ENCODE measurements at regions not wholly inside any gene's neighbourhood (a gene's known extent, or its start where the extent isn't known, plus 50 kb on each side); places are given as distances from the start of the nearest gene placed in this dataset.

DNA sequence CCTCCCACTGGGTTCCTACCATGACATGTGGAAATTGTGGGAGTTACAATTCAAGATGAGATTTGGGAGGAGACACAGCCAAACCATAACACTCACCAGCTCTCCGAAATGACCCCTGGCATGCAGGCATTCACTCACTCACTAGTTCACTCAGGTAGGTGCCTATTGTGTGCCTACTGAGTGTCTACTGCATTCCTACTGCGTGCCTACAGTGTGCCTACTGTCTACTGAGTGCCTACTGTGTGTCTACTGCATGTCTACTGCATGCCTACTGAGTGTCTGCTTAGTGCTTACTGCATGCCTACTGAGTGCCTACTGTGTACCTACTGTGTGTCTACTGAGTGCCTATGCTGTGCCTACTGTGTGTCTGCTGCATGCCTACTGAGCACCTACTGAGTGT is 71.7 kb upstream of the FZD10 start:
- H3K4me3 ChIP-seq: no peak overlapping the region
- DNase-seq (no peak), ATAC-seq (no peak)
- H3K27ac ChIP-seq: no peak overlapping the region
- peaks cover 0 to 32% (median 21%) of the 10 kb centered on the region in 7 donors for H3K27me3 ChIP-seq
- no peaks in the 10 kb centered on the region for H3K36me3 ChIP-seq
- H3K9me3 ChIP-seq: no peaks in the 10 kb centered on the region
- WGBS, 2 donors: 94 to 95% methylated on average over 2 of the region's 2 CpGs
- TF ChIP-seq, protein P1, sequence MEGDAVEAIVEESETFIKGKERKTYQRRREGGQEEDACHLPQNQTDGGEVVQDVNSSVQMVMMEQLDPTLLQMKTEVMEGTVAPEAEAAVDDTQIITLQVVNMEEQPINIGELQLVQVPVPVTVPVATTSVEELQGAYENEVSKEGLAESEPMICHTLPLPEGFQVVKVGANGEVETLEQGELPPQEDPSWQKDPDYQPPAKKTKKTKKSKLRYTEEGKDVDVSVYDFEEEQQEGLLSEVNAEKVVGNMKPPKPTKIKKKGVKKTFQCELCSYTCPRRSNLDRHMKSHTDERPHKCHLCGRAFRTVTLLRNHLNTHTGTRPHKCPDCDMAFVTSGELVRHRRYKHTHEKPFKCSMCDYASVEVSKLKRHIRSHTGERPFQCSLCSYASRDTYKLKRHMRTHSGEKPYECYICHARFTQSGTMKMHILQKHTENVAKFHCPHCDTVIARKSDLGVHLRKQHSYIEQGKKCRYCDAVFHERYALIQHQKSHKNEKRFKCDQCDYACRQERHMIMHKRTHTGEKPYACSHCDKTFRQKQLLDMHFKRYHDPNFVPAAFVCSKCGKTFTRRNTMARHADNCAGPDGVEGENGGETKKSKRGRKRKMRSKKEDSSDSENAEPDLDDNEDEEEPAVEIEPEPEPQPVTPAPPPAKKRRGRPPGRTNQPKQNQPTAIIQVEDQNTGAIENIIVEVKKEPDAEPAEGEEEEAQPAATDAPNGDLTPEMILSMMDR (IDR thresholded peaks at IDR 0.05): no peak
- intact Hi-C loops (cut with DNase I): no loop called here
- peaks cover 0 to 8% (median 0%) of the 10 kb centered on the region in 9 donors for H3K4me1 ChIP-seq

DNA sequence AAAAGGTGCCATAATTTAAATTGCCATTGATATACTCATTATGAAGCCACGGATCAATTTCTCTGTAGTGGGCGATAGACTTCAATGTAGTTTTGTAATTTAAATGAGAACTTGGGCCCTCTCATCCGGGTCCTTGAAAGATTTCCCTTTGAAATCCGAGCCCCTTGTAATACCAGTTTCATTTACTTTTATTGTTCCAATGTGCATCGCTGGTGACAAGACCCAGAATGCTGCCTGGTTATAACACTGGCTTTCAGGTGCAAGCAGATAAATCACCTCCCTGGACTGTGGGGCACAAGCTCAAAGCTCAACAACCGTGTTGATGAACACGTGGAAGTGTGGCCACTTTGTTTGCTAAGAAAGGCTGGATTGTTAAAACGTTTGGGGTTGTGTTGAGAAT is 68.9 kb upstream of the FZD10 start:
- no peaks in the 10 kb centered on the region for H3K9me3 ChIP-seq
- no peaks in the 10 kb centered on the region for H3K4me1 ChIP-seq
- 66 to 74% methylated on average over 8 of the region's 8 CpGs for WGBS, 2 donors
- H3K27ac ChIP-seq: no peak overlapping the region
- DNase-seq (no peak), ATAC-seq (no peak)
- H3K27me3 ChIP-seq: peaks cover 0 to 42% (median 30%) of the 10 kb centered on the region in 7 donors
- no peak overlapping the region for H3K4me3 ChIP-seq
- TF ChIP-seq, protein P1 (IDR thresholded peaks at IDR 0.05): no peak
- intact Hi-C loops (cut with DNase I): no loop called here
- no peaks in the 10 kb centered on the region for H3K36me3 ChIP-seq

DNA sequence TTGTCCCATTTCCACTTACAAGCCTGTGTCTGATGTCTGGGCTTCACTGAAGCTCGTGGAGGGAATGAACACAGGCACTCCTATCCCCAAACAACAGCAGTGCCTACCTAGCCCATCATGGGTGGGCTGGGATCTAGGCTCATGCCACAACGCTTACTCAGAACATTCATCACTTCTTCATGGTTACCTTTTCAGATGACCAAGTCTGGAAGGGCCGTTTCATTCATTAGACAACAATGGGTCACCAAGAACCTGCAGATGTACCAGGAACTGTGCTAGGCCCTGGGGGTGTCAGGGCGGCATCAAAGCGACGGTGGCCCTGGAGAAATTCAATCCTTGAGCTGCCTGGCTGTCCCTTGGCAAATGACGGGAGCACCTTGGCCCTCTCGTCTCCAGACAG is 64.9 kb upstream of the FZD10 start:
- DNase-seq: no peak
- Histone ChIP-seq H3K4me1 (no peaks in the 10 kb centered on the region), H3K9me3 (no peaks in the 10 kb centered on the region), H3K4me3 (no peak overlapping the region), H3K27me3 (peaks cover 0 to 57% (median 32%) of the 10 kb centered on the region in 7 donors), H3K27ac (no peak overlapping the region), H3K36me3 (no peaks in the 10 kb centered on the region)
- 48 to 54% methylated on average over 8 of the region's 8 CpGs for WGBS, 2 donors
- no peak for ATAC-seq
- TF ChIP-seq, protein P1 (IDR thresholded peaks at IDR 0.05): no peak
- intact Hi-C loops (cut with DNase I): no loop called here

DNA sequence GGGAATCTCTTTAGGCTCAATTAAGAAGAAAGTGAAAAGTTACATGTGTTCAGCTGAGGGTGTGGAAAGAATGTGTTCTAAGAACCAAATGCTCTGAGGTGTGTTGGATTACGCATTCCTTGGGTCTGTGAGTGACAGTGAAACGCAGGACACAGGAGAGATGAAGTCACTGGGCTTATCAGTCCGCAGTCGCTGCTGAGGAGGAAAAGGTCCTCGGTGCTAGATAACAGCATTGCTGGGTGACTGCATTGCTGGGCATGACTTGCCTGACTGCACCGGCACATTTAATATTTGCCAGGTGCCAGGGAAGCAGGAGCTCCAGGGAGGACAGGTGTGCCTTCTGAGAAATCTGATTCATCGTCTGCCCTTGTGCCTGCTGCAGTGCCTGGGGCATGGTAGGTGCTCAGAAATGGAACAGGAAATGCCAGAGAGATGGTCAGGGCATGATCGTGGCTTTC is 64.4 kb upstream of the FZD10 start:
- H3K4me1 ChIP-seq: no peaks in the 10 kb centered on the region
- H3K27ac ChIP-seq: no peak overlapping the region
- no peak overlapping the region for H3K4me3 ChIP-seq
- 25 to 27% methylated on average over 8 of the region's 8 CpGs for WGBS, 2 donors
- peaks cover 0 to 57% (median 35%) of the 10 kb centered on the region in 7 donors for H3K27me3 ChIP-seq
- DNase-seq (no peak), ATAC-seq (no peak)
- H3K9me3 ChIP-seq: no peaks in the 10 kb centered on the region
- intact Hi-C loops (cut with DNase I): no loop called here
- TF ChIP-seq, protein P1 (IDR thresholded peaks at IDR 0.05): no peak
- H3K36me3 ChIP-seq: no peaks in the 10 kb centered on the region

Measured in heart right ventricle (tissue), 16 donors.